H1 (cell line): ENCODE measurements at regions not wholly inside any gene's neighbourhood (a gene's known extent, or its start where the extent isn't known, plus 50 kb on each side); places are given as distances from the start of the nearest gene placed in this dataset.

Source experiments
- CTCF ChIA-PET: fragments of 300-600 bp; sonication (Branson Sonifier 250); formaldehyde crosslinking; loops from one replicate; lab custom pipeline; 2021; ENCODE audit not compliant: partially characterized antibody; lab: Charles Lee
- POLR2A ChIA-PET: fragments of 300-600 bp; sonication (Branson Sonifier 250); formaldehyde crosslinking; loops from one replicate; lab custom pipeline; 2021; ENCODE audit warnings: inconsistent platforms; ENCODE audit not compliant: partially characterized antibody; lab: Charles Lee
- DNase-seq, 2 experiments: peaks; one replicate each; pipeline versions ENCODE4 v3.0.0 to v3.0.0-alpha.2; 2010 to 2022; ENCODE audit warnings: low spot score in 2 of 2, low read depth in 1 of 2, mixed read lengths in 1 of 2
- FAIRE-seq: peaks from 2 replicates; lab custom pipeline; 2011; peaks lifted over from hg19 to GRCh38; lab: Jason Lieb, UNC
- H2AFZ ChIP-seq: 2 replicates; pipeline ENCODE4 v1.8.1; 2012; ENCODE audit warnings: low read length, inconsistent platforms
- H2AK5ac ChIP-seq: 2 replicates; pipeline ENCODE4 v1.6.1; 2013; ENCODE audit warnings: low read depth, low read length
- H2BK120ac ChIP-seq: replicated peaks from 2 replicates; pipeline ENCODE3; 2013; ENCODE audit warnings: low read depth, low read length, inconsistent platforms
- H2BK12ac ChIP-seq: 2 replicates; pipeline ENCODE4 v1.6.1; 2013; ENCODE audit warnings: low read depth, low read length
- H2BK15ac ChIP-seq: 2 replicates; pipeline ENCODE4 v1.6.1; 2013; ENCODE audit warnings: low read length
- H2BK20ac ChIP-seq: 2 replicates; pipeline ENCODE4 v1.6.1; 2013; ENCODE audit warnings: low read length
- H2BK5ac ChIP-seq: 2 replicates; pipeline ENCODE4 v1.6.1; 2013; ENCODE audit warnings: low read depth, low read length
- H3K14ac ChIP-seq: 2 replicates; pipeline ENCODE4 v1.6.1; 2013; ENCODE audit warnings: inconsistent platforms; ENCODE audit not compliant: insufficient read length
- H3K18ac ChIP-seq: 2 replicates; pipeline ENCODE4 v1.6.1; 2013; ENCODE audit warnings: low read length; ENCODE audit errors: extremely low read depth
- H3K23ac ChIP-seq: 2 replicates; pipeline ENCODE4 v1.6.1; 2013; ENCODE audit warnings: inconsistent platforms; ENCODE audit not compliant: insufficient read length
- H3K23me2 ChIP-seq: 2 replicates; pipeline ENCODE4 v1.6.1; 2013; ENCODE audit warnings: low read depth, low read length
- H3K27ac ChIP-seq: 2 replicates; pipeline ENCODE4 v1.6.1; 2011; ENCODE audit warnings: low read depth, low read length, inconsistent platforms
- H3K27me3 ChIP-seq, 4 experiments: replicated peaks in 1 of 4; 1 replicate in 1 of 4; 2 replicates in 3 of 4; pipeline versions ENCODE4 v1.6.1 to v1.8.1; 2011 to 2013; ENCODE audit warnings: low read length in 3 of 4, mild to moderate bottlenecking in 3 of 4, inconsistent platforms in 2 of 4, mixed read lengths in 2 of 4, moderate library complexity in 1 of 4; ENCODE audit not compliant: control insufficient read depth in 3 of 4, insufficient read depth in 3 of 4; ENCODE audit errors: extremely low read depth in 1 of 4
- H3K36me3 ChIP-seq, 4 experiments: 2 replicates each; pipeline versions ENCODE4 v1.6.1 to v1.8.1; 2011 to 2013; ENCODE audit warnings: mild to moderate bottlenecking in 4 of 4, low read length in 3 of 4, moderate library complexity in 2 of 4, control low read depth in 1 of 4, inconsistent platforms in 1 of 4; ENCODE audit not compliant: insufficient read depth in 4 of 4, control insufficient read depth in 2 of 4
- H3K4ac ChIP-seq: replicated peaks from 2 replicates; pipeline ENCODE3; 2013; ENCODE audit warnings: low read length, low read depth, mixed read lengths, inconsistent platforms; ENCODE audit not compliant: insufficient read length
- H3K4me1 ChIP-seq, 4 experiments: replicated peaks in 1 of 4; 1 replicate in 1 of 4; 2 replicates in 3 of 4; pipeline versions ENCODE4 v1.6.1 to v1.8.1; 2011 to 2013; ENCODE audit warnings: low read length in 3 of 4, inconsistent platforms in 2 of 4, mixed read lengths in 1 of 4; ENCODE audit not compliant: insufficient read depth in 4 of 4, control insufficient read depth in 3 of 4
- H3K4me2 ChIP-seq, 2 experiments: 2 replicates each; pipeline versions ENCODE4 v1.6.1 to v1.8.1; 2011 to 2013; ENCODE audit warnings: low read depth in 2 of 2, low read length in 2 of 2, control low read depth in 1 of 2, inconsistent platforms in 1 of 2, mild to moderate bottlenecking in 1 of 2; ENCODE audit not compliant: insufficient read depth in 1 of 2
- H3K4me3 ChIP-seq, 4 experiments: fragments of 200-600, 300-600 bp in 1 of 4; sonication (generic), shearing (Covaris generic), sonication (Bioruptor Twin) in 1 of 4; 2 replicates each; pipeline versions ENCODE4 v1.5.1 to v1.8.1; 2011 to 2016; ENCODE audit warnings: low read length in 4 of 4, low read depth in 3 of 4, control low read depth in 2 of 4, inconsistent platforms in 2 of 4, mild to moderate bottlenecking in 2 of 4, mixed read lengths in 1 of 4, moderate library complexity in 1 of 4; ENCODE audit not compliant: insufficient read depth in 2 of 4; ENCODE audit errors: extremely low read depth in 1 of 4
- H3K56ac ChIP-seq: replicated peaks from 2 replicates; pipeline ENCODE3; 2013; ENCODE audit warnings: low read depth, mild to moderate bottlenecking, mixed read lengths, low read length, inconsistent platforms; ENCODE audit not compliant: insufficient read length
- H3K79me1 ChIP-seq: 2 replicates; pipeline ENCODE4 v1.6.1; 2013; ENCODE audit warnings: low read depth, low read length, control low read depth
- H3K79me2 ChIP-seq, 2 experiments: 2 replicates each; pipeline versions ENCODE4 v1.6.1 to v1.8.1; 2012 to 2013; ENCODE audit warnings: low read length in 2 of 2, mild to moderate bottlenecking in 2 of 2, inconsistent platforms in 1 of 2; ENCODE audit not compliant: insufficient read depth in 2 of 2, control insufficient read depth in 1 of 2
- H3K9ac ChIP-seq, 4 experiments: replicated peaks in 1 of 4; 1 replicate in 1 of 4; 2 replicates in 3 of 4; pipeline versions ENCODE4 v1.6.1 to v1.8.1; 2011 to 2013; ENCODE audit warnings: low read depth in 3 of 4, low read length in 3 of 4, control low read depth in 2 of 4, mild to moderate bottlenecking in 2 of 4, moderate library complexity in 2 of 4, inconsistent platforms in 1 of 4; ENCODE audit errors: extremely low read depth in 1 of 4
- H3K9me3 ChIP-seq, 2 experiments: 2 replicates each; pipeline versions ENCODE4 v1.6.1 to v1.8.1; 2012 to 2013; ENCODE audit warnings: mild to moderate bottlenecking in 2 of 2, moderate library complexity in 2 of 2, control low read depth in 1 of 2, inconsistent platforms in 1 of 2, low read depth in 1 of 2, low read length in 1 of 2, mixed read lengths in 1 of 2; ENCODE audit not compliant: insufficient read depth in 2 of 2
- H4K20me1 ChIP-seq, 2 experiments: replicated peaks in 1 of 2; 2 replicates each; pipeline versions ENCODE3 to v1.8.1; 2011 to 2013; ENCODE audit warnings: inconsistent platforms in 2 of 2, low read length in 2 of 2, mild to moderate bottlenecking in 1 of 2; ENCODE audit not compliant: insufficient read depth in 2 of 2, control insufficient read depth in 1 of 2
- H4K5ac ChIP-seq: 2 replicates; pipeline ENCODE4 v1.6.1; 2013; ENCODE audit warnings: low read length, low read depth, mixed read lengths, inconsistent platforms; ENCODE audit not compliant: insufficient read length
- H4K8ac ChIP-seq: 2 replicates; pipeline ENCODE4 v1.8.0; 2013; ENCODE audit warnings: mild to moderate bottlenecking, moderate library complexity, low read length, inconsistent platforms; ENCODE audit not compliant: insufficient read depth; ENCODE audit errors: extremely low read depth
- H4K91ac ChIP-seq: replicated peaks from 2 replicates; pipeline ENCODE3; 2013; ENCODE audit warnings: low read length, mixed read lengths, inconsistent platforms; ENCODE audit not compliant: insufficient read length
- WGBS, 2 experiments: shearing (Covaris generic) in 1 of 2; methylation state at CpG; one replicate each; pipeline versions ENCODE4 v1.1.6 to v1.1.7; 2013 to 2015; ENCODE audit warnings: low lambda C conversion rate in 2 of 2, mixed read lengths in 2 of 2, inconsistent platforms in 1 of 2, low coverage in 1 of 2, missing lambda C conversion rate in 1 of 2; ENCODE audit not compliant: insufficient replicate concordance in 2 of 2, insufficient coverage in 1 of 2, insufficient read length in 1 of 2; ENCODE audit errors: extremely low coverage in 1 of 2, missing lambda C conversion rate in 1 of 2; 5-methylcytosine and 5-hydroxymethylcytosine counted together
- TF ChIP-seq, protein P1 (sequence below): IDR thresholded peaks from 2 replicates; pipeline ENCODE4 v1.6.1; 2012; ENCODE audit warnings: inconsistent platforms

DNA sequence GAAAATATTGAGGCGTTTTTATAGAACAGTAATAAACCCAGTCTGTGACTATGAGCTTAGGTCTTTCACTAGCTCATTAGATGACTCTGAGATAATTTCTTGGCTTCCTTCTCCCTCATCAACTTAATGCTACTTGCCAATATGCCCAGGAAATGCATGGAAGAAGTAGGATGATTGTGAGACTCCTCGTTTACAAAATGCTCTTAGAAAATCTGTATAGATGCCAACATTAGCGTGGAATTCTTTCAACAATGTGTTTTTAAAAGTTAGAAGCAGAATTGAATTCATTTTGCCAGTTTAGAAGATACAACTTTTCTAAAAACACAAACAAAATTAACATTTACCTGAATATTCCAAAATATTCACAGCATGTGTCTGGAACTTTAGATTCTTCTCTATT is 424.6 kb downstream of the BTG1 start:
- DNase-seq (no peak), FAIRE-seq (no peak)
- H2BK12ac ChIP-seq: no peak overlapping the region
- no peak overlapping the region for H2AFZ ChIP-seq
- no peaks in the 10 kb centered on the region for H3K4me1 ChIP-seq
- no peak overlapping the region for H3K27ac ChIP-seq
- 92% methylated on average over 3 of the region's 3 CpGs; no CpG with 5 or more reads in 1 of the 2 experiments for WGBS, 2 experiments
- H3K27me3 ChIP-seq: no peaks in the 10 kb centered on the region
- no peak overlapping the region for H2BK120ac ChIP-seq
- no peak overlapping the region for H4K8ac ChIP-seq
- no peak overlapping the region for H3K56ac ChIP-seq
- no peak overlapping the region for H3K18ac ChIP-seq
- ChIA-PET POLR2A (no interaction called here), CTCF (no interaction called here)
- TF ChIP-seq, protein P1, sequence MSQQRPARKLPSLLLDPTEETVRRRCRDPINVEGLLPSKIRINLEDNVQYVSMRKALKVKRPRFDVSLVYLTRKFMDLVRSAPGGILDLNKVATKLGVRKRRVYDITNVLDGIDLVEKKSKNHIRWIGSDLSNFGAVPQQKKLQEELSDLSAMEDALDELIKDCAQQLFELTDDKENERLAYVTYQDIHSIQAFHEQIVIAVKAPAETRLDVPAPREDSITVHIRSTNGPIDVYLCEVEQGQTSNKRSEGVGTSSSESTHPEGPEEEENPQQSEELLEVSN: no peak
- no peaks in the 10 kb centered on the region for H3K36me3 ChIP-seq
- no peak overlapping the region for H4K5ac ChIP-seq
- no peak overlapping the region for H2BK20ac ChIP-seq
- no peaks in the 10 kb centered on the region for H4K20me1 ChIP-seq
- no peaks in the 10 kb centered on the region for H3K9me3 ChIP-seq
- H3K23ac ChIP-seq: no peak overlapping the region
- no peak overlapping the region for H3K14ac ChIP-seq
- no peak overlapping the region for H3K4me2 ChIP-seq
- H4K91ac ChIP-seq: no peak overlapping the region
- H3K79me2 ChIP-seq: no peaks in the 10 kb centered on the region
- no peak overlapping the region for H2AK5ac ChIP-seq
- H2BK5ac ChIP-seq: no peak overlapping the region
- no peak overlapping the region for H3K9ac ChIP-seq
- no peak overlapping the region for H3K4ac ChIP-seq
- H3K23me2 ChIP-seq: no peaks in the 10 kb centered on the region; the same call in 1 of the 2 replicates
- H3K79me1 ChIP-seq: no peaks in the 10 kb centered on the region
- no peak overlapping the region for H2BK15ac ChIP-seq
- H3K4me3 ChIP-seq: no peak overlapping the region
